ENCODE measurements at regions not wholly inside any gene's neighbourhood (a gene's known extent, or its start where the extent isn't known, plus 50 kb on each side); places are given as distances from the start of the nearest gene placed in this dataset.

DNA sequence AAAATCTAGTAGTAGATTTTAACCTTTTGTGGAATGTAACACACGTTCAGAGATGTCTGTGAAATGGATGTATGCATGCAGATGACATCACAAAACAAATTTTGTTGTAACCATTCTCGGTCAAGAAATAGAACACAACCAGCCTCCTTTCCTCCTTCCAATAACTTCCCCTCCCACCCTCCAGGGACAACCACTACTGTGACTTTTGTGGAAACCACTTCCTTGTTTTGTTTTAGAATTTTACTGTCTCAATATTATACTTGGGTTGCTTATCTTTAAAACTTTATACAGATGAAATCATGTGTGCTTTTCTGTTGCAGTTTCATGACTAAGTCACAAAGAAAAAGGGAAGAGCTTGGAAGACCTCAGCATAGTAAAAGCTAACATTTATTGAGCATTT, 189.4 kb upstream of the NCAM1 start:
- DNase-seq (ENCODE audit: missing footprints) (no peak), ATAC-seq (no peak)
- intact Hi-C loops (cut with DNase I) = no loop called here

DNA sequence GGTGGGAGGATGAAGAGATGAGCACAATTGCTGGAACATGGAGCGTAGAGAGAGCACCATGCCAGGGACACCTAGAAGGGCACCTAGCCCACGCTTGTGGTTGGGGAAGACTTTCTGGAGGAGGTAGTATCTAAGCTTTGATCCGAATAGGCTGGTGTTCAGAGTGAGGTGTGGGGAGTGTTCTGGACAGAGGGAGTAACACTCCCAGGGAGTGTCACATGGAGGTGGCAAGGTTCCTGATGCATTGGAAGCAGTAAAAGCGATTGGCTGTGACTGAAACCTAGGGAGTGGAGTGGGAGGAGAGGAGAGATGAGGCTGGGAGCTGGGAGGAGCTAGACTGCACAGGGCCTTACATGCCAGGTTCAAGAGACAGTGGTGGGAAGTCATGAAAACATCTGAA, 188.0 kb upstream of the NCAM1 start:
- intact Hi-C loops (cut with DNase I) = no loop called here
- ATAC-seq (peak; percentile 31), DNase-seq (ENCODE audit: missing footprints) (no peak)

DNA sequence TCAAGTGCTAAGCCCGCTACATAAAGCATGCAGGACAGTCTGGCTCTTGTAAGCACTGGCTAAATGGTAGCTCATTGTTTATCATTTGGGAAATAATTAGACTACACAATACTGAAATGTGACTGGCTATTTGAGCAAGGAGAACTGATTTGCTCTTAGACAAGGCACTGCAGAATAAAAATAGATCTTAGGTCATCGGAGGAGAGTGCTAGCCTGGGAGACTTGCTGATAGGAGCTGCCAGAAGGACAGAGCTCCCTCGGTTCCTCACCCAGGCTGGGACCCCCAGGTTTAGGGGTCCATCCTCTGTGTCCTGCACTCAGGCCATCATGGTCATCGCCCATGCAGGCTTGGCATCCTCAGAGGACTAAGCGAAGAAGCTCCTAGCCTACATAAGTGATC, 184.4 kb upstream of the NCAM1 start:
- peak; percentile 21 for ATAC-seq
- intact Hi-C loops (cut with DNase I) = loop anchor here (5.0 kb wide), 1 partner anchor 120 kb away; no protein-coding TSS in a partner anchor

DNA sequence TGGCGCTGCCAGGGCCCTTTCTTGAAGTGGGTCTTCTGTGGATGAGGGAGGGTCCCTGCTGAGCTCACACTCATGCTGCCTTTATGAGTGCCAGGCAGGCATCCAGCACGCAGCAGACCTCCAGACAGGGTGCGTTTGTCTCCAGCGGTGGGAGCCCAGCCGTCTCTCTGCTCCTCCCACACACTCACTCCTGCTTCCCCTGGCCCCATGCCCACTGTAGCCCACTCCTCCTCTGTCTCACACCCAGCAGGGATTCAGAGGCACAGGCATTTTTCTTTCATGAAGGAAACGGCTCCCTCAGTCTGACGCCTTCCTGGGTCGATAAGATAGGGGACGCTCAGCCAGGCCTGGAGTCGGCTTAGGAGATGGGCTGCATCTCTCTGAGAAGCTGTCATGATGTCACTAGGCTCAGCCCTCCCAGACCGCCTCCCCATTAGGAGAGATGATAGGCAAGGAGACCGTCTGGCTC, 183.9 kb upstream of the NCAM1 start:
- no peak for DNase-seq (ENCODE audit: missing footprints)
- intact Hi-C loops (cut with DNase I) = loop anchor here (5.0 kb wide), 1 partner anchor 120 kb away; no protein-coding TSS in a partner anchor
- ATAC-seq = no peak

More for the DNA sequence above, 184.4 kb upstream of the NCAM1 start:
- no peak for DNase-seq (ENCODE audit: missing footprints)

DNA sequence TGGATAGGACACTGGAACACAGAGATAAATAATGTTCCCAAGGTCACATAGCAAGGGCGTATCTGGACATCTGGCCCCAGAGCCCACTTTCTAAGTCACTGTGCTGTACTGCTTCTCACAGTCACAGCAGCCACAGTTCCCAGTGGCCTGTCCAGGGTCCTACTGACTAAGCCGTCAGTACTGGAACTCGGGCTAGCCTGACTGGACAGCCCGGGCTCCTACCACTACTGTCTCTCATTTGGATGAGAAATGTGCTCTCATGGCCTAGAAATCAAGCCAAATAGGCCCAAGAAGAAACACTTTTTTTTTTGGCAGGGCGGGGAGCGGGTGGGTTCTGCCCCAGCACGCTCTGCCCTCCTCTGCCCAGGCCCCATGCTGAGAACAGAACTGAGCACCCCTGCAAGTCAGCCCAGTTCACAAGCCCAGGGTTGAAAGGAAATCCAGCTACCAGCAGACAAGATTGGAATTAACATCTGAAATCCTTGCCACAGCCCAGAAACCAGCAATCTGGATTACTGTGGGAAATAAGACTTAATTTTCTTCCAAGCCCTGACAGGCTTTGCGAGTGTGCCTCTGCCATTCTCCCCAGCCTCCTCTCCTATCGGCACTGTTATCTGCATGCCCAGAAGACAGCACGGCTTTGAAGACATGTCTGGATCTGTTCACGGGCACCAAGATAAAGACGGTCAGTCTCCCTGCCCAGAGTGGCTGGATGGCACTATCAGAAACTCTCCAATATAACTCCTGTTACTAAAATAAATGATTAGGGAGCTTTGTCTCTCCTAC, 182.9 kb upstream of the NCAM1 start:
- peak; percentile 20 for ATAC-seq
- intact Hi-C loops (cut with DNase I) = loop anchor here (5.0 kb wide), 1 partner anchor 121 kb away; no protein-coding TSS in a partner anchor
- no peak for DNase-seq (ENCODE audit: missing footprints)

DNA sequence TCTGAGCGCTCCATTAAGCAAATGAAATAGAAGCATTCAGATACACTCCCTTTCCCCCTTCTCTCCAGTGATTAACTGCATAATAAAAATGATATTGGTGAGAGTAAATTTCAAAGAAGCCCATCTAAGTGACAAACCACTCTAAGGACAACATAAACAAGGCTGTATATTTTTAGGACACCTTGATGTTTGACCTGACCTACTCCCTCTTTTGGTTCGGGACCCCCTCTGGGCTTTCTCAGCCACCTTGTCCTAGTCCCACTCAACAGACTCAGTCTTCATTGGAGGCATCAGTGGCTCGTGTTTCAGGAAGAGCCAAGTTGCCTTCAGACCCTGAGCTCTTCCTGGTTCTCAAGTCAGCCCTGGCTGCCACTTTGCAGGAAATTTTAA, 182.3 kb upstream of the NCAM1 start:
- intact Hi-C loops (cut with DNase I) = loop anchor here (5.0 kb wide), 1 partner anchor 122 kb away; no protein-coding TSS in a partner anchor
- DNase-seq (ENCODE audit: missing footprints) = no peak
- ATAC-seq = no peak

DNA sequence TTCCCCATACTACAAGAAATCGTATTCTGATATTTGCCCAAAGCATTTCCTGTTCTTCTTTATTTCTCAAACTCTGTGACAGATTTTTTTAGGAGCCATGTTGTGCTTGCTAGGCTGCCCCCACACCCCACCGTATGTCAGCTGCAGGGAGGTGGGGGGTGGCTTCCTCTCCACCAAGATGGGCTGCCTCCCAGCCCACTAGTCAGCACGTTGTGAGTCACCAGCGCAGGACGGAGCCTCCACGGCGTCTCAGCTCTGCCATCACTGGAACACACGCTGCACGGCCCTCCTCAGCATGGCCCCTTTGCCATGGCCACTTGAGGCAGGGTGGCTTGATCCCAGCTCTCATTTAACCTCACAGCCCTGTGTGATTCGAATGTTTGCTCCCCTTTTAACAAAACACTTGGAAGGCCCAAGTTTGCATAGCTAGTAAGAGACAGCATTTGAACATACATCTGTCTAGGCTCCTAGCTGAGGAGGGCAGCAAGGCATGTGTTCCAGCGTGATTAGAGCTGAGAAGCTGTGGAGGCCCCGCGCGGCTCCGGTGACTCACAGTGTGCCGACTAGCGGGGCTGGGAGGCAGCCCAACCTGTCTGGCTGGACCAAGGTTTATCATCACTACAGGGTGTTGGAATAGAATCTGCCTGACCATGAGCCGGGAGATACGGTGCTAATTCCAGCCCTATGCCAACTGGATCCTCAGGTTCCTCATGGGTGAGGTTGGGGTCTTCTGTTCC, 180.7 kb upstream of the NCAM1 start:
- ATAC-seq = peak; percentile 65
- DNase-seq (ENCODE audit: missing footprints) = no peak
- intact Hi-C loops (cut with DNase I) = no loop called here

DNA sequence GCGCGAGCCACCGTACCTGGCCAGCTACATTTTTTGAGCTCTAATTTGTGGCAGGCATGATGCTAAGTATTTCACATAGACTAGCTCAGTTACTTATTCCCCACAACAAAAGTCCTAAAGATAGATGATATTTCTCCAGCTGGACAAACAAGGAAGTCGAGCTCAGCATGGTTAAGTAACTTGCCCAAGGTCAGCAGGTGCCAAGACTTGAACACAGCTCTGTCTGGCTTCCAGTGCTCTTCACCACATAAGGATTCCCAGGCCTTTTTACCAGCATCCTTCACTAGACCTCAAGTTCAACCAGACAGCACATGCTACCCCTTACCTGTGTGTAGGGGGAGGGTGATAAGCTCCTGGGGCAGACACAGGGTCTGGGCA, 177.3 kb upstream of the NCAM1 start:
- ATAC-seq = no peak
- intact Hi-C loops (cut with DNase I) = no loop called here
- DNase-seq (ENCODE audit: missing footprints) = no peak

DNA sequence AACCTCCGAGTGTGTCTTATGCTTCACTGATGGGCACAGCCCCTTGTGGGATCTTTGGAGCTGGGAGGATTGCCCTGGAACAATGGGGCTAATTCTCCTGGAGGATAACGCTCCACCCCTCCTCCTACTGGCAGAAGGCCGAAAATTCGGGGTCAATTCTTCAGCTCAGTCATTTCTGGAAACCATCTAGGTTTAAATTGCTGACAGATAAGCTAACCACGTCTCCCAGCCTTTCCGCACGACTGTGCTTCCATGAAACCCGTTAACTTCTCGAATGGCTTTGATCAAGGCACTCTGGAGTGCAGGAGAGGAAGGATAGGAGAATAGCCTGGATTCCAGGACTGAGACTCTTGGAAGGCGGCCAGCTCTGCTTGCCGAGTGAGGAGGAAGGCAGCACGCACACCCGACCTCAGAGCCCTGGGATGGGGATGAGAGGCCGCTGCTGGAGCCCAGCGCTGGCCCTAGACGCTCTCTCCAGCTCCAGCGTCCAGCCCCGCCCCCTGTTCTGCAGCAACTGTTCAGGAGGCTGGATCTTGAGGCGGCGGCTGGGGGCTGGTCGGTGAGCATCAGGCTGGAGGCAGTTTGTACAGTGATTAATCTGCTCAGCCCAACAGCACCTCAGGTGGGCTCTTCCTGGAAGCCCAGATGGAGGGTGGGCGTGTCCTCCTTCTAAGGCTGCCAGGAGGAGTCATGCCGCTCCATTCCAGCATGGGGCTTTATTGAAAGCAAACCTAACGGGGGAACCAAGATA, 176.7 kb upstream of the NCAM1 start:
- intact Hi-C loops (cut with DNase I) = no loop called here
- peak; percentile 84 for ATAC-seq
- peak; percentile 87 for DNase-seq (ENCODE audit: missing footprints)

DNA sequence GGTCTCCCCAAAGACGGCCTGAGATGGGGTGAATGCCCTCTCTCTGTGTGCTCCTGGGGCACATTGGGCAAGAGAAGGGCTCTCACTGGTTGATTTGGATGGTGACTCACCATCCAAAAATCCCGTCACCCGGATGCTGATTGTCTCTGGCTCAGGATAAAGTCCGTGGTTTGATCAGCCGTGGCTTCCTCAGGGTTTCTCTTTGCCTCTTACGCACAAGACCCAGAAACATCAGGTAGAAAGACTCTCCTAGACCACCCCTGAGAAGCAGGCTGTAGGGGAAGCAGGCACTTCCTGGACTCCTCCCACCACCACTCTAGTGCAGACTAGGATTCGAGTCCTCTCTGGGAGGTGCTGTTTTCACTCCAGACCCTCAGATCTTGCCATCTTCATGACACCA, 176.1 kb upstream of the NCAM1 start:
- intact Hi-C loops (cut with DNase I) = no loop called here
- ATAC-seq = peak; percentile 35

DNA sequence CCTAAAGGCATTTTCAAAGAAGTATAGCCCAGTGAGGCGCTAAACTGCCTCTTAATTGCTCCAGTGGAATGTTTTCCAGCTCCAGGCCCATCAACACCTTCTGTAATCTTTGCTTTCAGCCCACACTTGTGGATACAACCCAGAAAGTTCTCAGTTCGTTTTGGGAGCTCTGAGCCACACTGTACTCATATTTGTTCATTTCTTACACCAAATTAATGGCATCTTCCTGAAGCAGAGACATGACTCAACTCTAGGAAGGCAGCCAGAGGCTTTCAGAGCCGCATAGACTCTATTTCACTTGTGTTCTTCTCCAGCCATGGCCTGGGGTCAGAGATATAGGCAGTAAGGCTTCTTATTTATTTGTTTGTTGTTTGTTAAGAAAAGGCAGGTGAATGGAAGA, 175.5 kb upstream of the NCAM1 start:
- DNase-seq (ENCODE audit: missing footprints) (no peak), ATAC-seq (peak; percentile 51)
- intact Hi-C loops (cut with DNase I) = no loop called here

More for the DNA sequence above, 176.1 kb upstream of the NCAM1 start:
- no peak for DNase-seq (ENCODE audit: missing footprints)

DNA sequence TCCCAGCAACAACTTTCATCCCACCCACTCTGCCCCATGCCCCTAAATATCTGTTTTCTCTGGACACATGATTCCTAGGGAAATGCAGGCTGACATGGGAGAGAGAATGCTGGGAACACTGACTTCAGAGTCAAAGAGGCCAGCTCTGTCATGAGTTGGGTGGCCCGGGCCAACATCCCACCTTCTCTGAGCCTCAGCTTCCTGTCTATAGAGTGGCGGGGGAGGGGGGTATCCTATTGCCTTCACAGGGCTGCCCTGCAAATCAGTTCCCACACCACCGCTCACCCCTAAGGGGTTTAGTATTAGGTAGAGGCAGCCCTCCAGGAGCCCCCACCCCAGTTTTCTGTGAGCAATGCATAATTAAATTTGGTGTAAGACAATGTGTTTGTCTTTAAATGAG, 175.0 kb upstream of the NCAM1 start:
- no peak for DNase-seq (ENCODE audit: missing footprints)
- ATAC-seq = no peak
- intact Hi-C loops (cut with DNase I) = no loop called here

DNA sequence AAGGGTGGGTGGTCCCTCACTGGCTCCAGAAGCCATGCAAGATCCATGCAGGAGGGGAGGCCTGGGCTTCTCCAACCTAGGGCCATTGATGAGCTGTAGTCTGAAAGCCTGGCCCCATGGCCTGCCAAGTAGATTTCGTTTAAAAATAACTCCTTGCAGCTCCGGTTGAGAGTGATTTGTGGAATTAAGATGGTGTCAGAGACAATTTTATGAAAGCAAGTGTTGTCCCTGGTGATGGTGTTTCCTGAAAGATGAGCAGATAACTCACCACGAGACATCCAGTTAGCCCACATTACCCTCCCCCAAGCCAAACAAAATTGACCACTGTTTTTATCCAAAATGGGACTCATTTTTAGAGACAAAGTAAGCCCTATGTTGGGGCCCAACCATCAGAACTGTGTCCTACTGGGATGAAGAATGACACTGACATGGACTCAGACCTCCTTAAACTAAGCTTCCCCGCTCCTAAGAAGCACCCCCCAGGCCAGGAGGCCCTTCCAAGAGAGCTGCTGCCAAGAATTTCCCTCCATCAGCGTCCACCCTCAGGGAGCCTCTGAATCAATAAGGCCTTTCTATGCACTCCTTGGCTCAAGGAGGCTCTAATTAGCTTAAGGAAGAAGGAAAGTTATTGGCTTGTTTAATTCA, 174.2 kb upstream of the NCAM1 start:
- DNase-seq (ENCODE audit: missing footprints) = no peak
- no peak for ATAC-seq
- intact Hi-C loops (cut with DNase I) = no loop called here

DNA sequence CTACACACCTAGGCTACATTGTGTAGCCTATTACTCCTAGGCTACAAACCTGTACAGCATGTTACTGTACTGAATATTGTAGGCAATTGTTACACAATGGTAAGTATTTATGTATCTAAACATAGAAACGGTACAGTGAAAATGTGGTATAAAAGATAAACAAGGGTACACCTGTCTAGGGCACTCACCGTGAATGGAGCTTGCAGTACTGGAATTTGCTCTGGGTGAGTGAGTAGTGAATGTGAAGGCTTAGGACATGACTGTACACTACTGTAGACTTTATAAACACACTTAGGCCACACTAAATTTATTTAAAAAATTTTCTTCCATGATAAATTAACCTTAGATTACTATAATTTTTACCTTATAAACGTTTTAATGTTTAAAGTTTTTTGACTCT, 171.7 kb upstream of the NCAM1 start:
- DNase-seq (ENCODE audit: missing footprints) (no peak), ATAC-seq (no peak)
- intact Hi-C loops (cut with DNase I) = no loop called here

DNA sequence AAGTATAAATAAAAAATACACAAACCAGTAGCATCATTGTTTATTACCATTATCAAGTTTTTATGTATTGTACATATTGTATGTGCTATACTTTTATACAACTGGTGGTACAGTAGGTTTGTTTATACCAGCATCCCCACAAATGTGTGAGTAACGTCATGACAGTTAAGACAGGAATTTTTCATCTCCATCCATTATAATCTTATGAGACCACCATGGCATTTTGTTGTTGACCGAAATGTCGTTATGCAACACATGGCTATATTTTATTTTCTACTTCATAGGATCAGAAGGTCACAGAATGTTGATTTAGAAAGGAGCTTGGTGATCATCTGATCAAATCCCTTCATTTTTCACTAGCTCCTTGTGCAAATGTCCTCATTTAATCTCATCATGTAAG, 170.9 kb upstream of the NCAM1 start:
- ATAC-seq (no peak), DNase-seq (ENCODE audit: missing footprints) (no peak)
- intact Hi-C loops (cut with DNase I) = no loop called here

DNA sequence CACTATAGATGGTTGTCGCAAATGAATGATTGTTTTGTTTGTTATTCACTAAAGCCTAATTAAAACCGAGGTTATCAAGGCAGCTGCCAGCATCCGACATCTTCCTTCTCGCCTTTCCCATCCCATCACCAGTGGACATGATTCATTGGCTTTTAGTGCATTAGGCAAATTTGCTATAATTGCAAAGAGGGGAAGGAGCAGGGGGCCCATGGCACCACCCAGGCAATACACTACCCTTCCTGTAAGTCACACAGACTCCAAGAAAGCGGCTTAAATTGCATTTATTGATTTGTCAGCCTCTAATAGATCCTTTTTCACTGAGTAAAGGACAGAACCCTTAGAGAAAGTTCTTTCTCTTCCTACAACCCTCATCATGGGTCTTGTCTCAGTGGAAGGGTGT, 169.2 kb upstream of the NCAM1 start:
- intact Hi-C loops (cut with DNase I) = no loop called here
- DNase-seq (ENCODE audit: missing footprints) (no peak), ATAC-seq (no peak)

DNA sequence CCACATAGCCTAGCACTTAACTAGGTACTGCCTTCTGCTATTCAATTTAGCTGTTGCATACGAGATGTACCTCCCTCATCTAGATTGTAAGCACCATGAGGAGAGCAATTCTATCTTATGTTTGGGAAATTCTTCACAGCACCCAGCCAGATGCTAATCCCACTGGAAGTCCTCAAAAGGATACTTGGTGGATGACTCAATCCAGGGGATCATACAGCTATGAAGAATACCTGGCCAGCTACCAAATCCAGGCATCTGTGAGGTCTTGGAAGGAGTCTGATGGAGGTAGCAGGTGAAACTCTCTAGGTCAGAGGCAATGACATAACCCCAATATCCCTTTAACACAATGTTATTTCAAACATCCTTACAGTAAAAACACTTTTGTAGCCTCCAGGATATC, 167.8 kb upstream of the NCAM1 start:
- ATAC-seq (no peak), DNase-seq (ENCODE audit: missing footprints) (no peak)
- intact Hi-C loops (cut with DNase I) = no loop called here

DNA sequence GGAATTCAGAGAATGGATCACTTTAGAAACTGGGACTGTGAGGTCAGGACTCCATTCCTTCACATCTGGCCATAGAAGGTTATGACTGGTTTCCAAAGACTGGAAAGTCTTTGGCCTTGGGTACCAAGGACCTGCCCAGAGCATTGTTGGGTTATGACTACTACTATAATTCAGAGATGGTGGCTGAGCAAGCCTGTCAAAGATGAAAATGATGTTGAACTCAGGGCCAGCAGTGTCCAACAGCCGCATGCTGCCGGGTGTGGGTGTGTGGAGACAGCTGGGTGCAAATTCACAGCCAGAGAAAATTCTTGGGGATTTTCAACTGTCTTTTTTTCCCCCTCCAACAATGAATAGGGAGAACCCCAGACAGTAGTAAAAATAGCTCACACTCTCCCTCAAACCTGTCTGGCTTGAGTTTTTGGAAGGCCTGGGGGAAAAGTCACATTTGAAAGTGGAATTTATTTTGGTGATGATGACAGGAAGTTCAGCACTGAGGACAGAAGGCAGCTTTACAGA, 166.8 kb upstream of the NCAM1 start:
- DNase-seq (ENCODE audit: missing footprints) (no peak), ATAC-seq (no peak)
- intact Hi-C loops (cut with DNase I) = no loop called here

All from Right ventricle myocardium inferior (tissue), 1 donor.